ENCODE measurements at regions not wholly inside any gene's neighbourhood (a gene's known extent, or its start where the extent isn't known, plus 50 kb on each side); places are given as distances from the start of the nearest gene placed in this dataset.

- TF ChIP-seq CTCF (conservative IDR thresholded peaks at IDR 0.05; ENCODE audit: low read depth, low read length) (no peak), EZH2 (IDR thresholded peaks at IDR 0.05; ENCODE audit: low read length, unreplicated experiment) (no peak)
Observed at GRCh38 chr10:131810805-131811629, 89.8 kb upstream of the PPP2R2D start.
